T-helper 22 cell (primary cell): ENCODE measurements at regions not wholly inside any gene's neighbourhood (a gene's known extent, or its start where the extent isn't known, plus 50 kb on each side); places are given as distances from the start of the nearest gene placed in this dataset.

ENCODE experiments used
- DNase-seq: peaks from one replicate; pipeline ENCODE4 v3.0.0-alpha.2; 2020; ENCODE audit warnings: low read depth

- DNase-seq, result no peak
Observed at GRCh38 chr1:5750186-5751162, 241.8 kb downstream of the NPHP4 start.

DNA sequence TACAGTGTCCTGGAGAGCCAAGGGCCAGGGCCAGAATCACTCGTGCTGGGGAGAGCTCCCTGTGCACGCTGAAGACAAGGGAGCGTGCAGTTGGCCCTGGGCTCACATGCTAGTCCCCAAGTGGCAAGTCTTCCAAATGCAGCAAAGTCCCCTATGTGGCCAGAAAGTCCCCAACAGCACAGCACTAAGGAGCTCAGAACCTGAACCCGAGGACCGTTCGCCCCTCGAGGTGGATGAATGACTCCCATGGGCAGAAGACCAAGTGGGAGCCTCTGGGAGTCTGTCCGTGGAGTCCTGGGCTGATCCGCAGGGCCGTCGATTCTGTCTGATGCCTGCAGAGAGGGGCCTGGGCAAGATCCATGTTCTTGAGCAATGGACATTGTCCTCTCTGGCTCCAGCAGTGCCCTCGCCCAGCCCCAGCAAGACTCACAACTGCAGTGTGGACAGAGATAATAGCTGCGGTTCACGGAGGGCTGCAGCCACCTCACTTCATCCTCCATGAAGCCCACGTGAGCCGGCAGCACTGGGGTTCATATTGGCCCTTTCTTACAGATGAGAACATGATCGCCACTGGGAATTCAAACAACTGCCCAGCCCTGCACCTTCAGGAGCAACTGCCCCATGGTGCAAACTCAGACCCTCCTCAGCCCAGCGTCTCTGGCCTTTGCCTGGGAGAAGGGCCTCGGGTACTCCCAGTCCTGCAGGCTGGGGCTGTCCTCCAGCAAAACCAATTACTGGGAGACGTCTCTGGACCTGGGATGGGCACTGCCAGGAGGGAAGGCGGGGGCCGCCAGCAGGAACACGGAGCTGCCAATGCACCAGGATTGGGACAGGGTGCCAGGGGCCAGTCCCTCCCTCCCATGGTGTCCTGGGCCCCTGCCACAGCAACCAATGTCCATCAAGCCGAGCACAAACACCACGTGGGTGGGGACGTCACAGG lies 243.7 kb downstream of the NPHP4 start:
- DNase-seq, result no peak

DNA sequence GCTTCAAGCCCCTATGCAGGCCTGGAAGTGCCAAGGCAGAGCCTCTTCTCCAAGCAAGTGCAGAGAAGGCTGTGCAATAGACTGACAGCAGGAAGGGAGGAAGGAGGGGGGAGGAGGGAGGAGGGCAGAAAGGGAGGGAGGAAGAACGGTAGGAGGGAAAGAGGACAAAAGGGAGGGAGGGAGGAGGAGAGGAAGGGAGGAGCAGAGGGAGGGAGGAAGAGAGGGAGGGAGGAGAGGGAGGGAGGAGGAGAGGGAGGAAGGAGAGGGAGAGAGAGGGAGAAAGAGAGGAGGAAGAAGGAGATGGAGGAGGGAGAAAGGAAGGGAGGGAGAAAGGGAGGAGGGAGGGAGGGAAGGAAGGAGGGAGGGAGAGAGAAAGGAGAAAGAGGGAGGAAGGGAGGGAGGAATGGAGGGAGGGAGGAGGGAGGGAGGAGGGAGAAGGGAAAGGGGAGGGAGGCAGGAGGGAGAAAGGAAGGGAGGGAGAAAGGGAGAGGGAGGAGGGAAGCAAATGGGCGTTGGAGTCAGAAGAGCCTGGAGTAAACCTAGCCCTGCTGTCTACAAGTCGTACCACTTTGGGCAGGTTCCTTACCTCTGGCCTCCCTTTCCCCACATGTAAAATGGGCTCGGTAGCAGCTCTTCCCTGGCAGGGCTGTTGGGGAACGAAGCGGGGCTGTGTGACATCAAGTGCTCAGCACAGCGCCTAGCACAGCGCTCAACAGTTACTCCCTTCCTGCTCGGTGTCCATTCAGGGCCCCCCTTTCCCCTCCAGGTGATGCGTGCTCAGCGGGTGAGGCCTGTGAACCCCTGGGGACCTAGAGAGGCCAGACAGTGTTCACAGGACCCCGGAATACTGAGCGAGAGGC lies 244.6 kb downstream of the NPHP4 start:
- DNase-seq, result no peak

- no peak for DNase-seq
Observed at GRCh38 chr1:5746611-5747425, 245.4 kb downstream of the NPHP4 start.

DNA sequence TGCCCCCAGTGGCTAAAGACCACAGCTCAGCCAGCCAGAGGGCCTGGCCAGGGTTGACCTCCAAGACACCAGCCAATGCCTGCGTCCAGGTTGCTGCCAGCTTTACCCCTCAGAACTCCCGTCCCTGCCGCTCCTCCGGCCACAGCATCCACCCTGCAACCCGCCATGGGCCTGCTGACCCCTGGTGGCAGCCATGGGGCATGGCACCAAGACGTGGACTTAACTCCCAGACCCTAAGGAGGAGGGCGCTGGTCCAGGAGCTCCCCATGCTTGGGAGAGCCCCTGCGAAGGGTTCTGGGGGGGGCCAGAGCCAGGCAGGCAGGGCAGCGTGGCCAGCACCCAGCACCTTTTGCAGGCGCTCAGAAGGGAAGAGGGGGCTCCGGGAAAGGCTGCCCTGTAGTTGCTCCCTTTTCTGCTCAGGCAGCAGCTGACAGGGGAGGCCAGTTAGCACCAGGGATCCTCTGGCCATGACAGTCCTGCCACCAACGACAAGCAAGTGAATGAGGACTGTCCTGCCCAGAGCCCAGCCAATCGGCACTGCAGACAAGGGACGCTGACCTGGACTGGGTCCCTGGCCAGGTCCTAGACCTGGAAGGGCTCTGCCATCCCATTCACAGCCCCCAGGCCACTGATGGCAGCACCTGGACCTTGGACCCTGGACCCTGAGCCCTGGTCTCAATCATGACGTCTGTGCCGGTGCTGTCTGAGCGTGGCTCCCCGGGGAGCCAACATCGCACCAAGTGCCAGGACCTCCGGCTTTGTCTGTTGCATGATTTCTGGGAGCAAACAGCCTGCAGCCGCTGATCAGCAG lies 246.2 kb downstream of the NPHP4 start:
- peak; percentile 30 for DNase-seq

GRCh38 chr1:5744911-5745799 lies 247.1 kb downstream of the NPHP4 start:
- no peak for DNase-seq

DNA sequence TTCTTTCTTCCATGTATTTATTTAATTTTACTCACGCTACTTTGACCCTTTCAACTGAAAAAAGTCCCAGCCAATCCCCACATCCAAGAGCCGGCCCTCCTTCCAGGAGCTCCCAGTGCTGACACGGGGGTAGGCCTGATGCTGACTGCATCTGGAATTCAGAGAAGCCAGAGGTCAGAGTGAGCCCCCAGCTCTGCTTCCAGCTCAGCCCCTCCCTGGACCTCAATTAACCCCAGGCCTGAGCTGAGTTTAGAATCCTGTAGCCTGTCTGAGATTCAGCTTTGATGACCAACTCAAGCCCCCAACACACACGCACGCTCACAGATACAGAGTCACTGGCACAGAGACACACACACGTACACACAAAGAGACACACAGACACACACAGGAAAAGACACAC lies 247.9 kb downstream of the NPHP4 start:
- no peak for DNase-seq

DNA sequence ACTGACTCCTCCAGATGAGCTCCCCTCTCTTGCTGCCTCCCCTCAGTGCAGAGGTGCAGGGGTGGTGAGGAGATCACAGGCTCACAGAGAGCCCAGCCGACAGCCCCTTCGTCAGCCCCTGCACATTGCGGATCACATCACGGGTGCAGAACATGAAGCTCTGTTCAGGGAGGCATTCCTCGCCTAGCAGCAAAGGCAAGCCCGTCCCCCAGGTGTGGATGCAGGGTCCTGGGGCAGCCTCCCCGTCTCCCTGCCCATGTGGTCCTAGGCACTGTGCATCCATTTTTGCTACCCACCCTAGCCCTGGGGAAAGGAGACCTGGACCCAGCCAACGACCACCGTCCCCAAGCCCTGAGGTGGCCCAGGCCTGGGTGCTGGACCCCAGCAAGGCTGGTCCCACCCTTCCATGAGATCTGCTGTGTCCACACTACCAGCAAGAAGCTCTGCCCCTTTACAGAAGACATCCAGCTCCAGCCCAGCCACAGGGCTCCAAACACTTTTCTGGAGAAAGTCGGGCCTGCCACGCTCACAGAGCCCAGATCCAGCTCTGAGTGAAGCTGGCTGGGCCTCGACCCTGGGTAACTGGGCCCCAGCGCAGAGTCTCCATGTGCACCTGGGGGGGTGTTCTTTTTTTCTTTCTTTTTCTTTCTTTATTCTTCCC lies 248.7 kb downstream of the NPHP4 start:
- no peak for DNase-seq

DNA sequence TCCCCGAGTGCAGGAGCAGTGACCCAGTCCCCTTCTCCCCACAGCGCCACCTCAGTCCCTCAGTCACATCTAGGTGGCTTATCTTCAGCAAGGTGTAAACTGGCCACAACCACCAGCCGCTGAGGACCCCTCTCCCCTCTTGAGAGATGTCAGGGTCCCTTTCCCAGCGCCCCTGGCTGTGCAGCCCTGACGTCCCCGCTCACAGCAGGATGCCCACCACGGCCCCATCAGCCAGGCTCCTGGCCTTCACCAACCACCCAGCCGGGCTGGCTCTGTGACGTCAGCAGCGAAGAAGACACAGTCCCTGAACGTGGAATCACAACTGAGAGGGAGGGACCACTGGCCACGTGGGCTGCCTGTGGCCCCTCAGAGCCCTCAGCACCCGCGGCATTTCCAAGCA lies 249.4 kb downstream of the NPHP4 start:
- no peak for DNase-seq

DNA sequence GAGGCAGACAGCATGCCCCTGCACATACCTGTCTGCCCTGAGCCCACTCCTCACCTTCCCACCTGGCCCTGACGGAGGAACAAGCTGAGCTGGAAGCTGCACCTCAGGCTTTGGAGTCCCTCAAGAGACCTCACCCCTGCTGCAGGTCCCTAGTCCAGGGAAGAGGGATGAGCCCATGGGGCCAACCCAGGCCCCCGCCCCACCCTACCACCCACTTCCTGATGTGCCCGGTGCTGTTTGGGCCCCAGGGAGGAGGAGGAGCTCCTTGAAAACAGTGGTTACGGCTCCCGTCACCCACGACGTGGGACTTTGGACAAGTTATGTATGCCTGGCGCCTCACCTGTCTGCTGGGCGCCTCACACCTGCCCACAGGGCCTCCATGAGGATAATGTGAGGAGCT lies 250.2 kb downstream of the NPHP4 start:
- DNase-seq, result no peak

- DNase-seq, result no peak
Observed at GRCh38 chr1:5740865-5741860, 251.1 kb downstream of the NPHP4 start.

DNA sequence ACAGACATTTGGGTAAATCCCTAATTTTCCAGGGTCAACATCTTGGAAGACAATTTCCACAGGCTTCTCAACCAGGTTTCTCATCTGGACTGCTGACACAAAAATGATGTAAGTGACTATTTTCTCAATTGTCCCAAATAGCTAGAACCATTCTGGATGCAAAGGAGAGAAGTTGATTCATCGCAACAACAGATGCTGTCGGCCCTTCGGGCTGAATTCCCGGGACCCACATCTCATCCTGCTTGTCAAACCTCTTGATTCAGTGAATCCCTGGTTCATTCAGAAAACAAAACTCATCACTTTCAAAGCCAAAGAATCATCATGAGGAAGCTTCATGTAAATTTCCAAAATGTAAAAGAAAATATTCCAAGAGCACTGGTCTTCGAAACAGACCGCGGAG lies 251.8 kb downstream of the NPHP4 start:
- no peak for DNase-seq

GRCh38 chr1:5739561-5740078 lies 252.6 kb downstream of the NPHP4 start:
- no peak for DNase-seq

DNA sequence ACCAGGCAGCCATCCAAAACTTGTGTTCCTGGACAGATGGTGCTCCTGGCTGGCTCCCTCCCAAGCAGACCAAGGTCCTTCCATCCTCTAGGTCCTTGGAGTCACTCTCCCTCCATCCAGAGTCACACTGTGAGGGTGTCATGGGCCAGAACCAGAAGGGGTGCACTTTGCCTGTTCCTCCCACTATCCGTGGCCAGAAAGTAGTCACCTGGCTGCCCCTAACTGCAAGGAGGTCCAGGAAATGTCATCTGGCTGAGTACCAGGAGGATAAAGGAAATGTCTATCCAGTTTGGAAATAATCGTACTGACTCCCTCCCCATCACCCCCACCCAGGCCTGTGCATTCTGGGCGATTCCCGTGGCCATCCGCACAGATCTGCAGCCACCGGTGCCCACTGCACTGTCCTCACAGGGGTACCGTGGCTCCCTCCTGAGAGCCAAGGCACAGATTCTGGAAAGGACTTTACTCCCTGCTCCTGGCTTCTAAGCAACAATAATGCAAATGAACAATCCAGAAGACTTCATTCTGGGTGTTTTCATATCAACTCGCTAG lies 253.2 kb downstream of the NPHP4 start:
- no peak for DNase-seq

DNA sequence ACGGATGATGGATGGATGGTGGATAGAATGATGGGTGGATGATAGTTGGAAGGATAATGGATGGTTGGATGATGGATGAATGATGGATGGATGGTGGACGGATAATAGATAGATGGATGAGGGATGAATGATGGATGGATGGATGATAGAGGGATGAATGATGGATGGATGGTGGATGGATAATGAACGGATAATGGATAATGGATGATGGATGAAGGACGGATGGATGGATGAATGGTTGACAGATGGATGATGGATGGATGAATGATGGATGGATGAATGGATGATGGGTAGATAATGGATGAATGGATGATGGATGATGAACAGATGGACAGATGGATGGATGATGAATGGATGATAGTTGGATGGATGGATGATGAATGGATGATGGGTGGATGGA lies 255.1 kb downstream of the NPHP4 start:
- DNase-seq, result no peak

- DNase-seq, result no peak
Observed at GRCh38 chr1:5734996-5735395, 257.2 kb downstream of the NPHP4 start.

DNA sequence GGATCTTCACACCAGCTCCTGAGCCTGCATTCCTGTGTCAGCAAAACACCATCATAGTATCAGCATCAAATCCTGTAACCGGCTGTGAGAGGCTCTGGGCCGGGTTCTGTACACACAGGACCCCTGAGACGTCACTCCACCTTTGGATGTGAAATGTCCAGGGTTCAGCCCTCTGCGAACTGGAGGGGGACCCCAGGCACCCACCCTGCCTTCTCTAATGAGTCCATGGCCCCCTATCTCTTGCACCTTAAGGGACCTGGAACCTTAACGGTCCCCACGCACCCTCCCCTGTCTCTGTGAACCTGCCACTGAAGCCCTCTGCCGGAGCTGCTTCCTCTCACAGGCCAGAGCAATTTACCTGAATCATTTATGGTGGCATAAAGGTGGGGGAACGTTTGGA lies 257.8 kb downstream of the NPHP4 start:
- no peak for DNase-seq
